UCSD-AML1 (cell line): ENCODE measurements at regions not wholly inside any gene's neighbourhood (a gene's known extent, or its start where the extent isn't known, plus 50 kb on each side); places are given as distances from the start of the nearest gene placed in this dataset.

Source experiments
- DNase-seq: peaks from one replicate; lab custom pipeline; 2025; ENCODE audit not compliant: unreplicated experiment; lab: John Stamatoyannopoulos, UW

GRCh38 chr21:27515676-27516075, 548.8 kb upstream of the ADAMTS5 start:
- no peak for DNase-seq

DNA sequence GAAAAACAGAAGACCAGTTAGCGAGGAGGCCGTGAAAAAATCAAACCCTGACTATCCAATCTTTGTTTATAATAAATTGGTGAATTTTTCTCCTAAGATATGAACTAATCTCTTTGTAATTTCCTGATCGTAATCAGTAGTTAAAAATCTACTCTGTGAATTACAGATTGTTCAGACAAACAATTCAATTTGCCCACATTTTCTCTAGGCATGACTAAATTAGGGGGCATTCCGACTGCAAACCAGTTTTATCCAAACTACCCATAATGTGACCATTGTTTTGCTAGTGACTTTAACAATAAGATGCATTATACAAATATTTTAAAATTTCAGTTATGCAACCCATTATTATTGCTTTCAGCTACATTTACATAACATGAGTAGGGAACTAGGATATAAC, 546.9 kb upstream of the ADAMTS5 start:
- no peak for DNase-seq

GRCh38 chr21:27513016-27513415, 546.1 kb upstream of the ADAMTS5 start:
- no peak for DNase-seq

- no peak for DNase-seq
Observed at GRCh38 chr21:27511233-27511632, 544.3 kb upstream of the ADAMTS5 start.

DNA sequence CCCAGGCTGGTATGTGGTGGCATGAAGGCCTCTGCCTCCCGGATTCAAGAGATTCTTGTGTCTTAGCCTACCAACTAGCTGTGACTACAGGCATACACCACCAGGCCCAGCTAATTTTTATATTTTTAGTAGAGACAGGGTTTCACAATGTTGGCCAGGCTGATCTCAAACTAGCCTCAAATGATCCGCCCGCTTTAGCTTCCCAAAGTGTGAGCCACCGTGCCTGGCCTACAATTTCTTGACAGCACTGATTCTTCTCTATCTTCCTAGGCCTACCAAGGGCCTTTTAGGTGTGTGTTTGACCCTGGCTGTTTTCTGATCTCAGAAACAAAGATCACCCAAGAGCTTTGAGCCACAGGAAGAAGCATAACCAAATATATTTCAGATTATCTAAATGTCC, 540.8 kb upstream of the ADAMTS5 start:
- no peak for DNase-seq

DNA sequence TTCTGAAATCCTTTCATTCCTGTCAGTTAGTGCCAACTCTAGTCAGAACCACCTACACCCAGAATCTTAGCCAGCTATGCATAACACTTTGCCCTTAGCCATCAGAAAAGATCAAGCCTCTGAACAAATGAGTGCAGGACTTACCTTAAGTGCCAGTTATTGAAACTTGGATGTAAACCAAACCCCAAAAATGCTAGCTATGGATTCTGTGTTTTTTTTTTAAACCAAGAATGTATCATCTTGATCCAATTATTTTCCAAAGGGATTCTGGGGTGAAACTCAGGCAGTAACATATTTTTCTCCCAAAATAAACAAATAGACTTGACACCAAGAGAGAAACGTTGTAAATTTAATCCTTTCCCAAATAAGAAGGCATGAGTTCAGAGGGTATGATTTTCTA, 538.6 kb upstream of the ADAMTS5 start:
- DNase-seq: no peak

DNA sequence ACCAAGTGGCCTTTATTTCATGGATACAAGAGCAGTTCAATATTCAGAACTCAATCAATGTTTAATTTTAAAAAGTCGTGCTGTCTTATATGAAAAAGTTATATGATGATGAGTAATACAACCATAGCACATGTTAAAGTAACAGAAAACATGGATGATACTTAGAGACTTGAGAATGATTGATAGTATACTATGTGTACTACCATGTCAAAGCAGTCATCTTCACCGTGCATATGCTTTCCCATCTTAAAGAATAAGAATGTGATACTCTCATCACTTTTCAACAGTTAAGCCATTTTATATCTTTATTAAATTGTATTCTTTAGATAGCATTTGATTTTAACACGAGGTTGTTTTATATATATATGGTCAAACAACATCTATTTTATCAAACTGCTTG, 535.9 kb upstream of the ADAMTS5 start:
- no peak for DNase-seq

- DNase-seq: no peak
Observed at GRCh38 chr21:27498025-27498424, 531.1 kb upstream of the ADAMTS5 start.

DNA sequence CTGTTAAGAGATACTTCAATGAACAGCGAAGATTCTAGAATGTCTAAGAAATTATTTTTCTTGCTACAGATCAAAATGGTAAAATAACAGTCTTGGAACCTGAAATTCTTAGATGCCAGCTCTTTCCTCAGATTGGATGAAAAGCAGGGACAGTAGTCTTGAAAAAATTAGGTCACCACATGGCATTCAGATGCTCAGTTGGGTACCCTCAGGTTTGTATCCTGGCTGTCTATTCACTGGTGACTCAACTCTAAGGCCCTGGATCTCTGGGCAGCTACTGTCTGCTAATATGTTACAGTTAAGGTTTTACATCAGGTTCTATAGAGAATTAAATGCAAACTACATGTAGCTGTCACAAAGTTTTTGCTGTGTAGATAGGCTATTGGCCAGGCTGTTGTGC, 528.9 kb upstream of the ADAMTS5 start:
- no peak for DNase-seq

DNA sequence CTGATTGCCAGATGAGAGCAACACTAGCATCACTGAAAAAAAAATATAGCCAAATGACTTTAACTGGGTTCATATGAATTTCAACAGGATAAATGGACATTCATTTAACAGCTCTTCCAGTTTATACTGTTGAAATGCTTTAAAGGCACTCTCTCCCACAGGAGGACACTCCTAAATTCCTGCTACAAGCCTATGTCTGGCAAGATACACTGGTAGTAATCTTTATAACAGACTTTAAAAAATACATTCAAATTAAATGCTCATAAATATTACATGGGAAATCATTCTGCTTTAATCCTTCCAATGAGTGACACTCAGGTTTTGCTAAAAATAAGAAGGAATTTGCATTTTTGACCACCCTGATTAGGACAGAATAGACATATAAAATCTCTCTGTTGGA, 526.7 kb upstream of the ADAMTS5 start:
- DNase-seq: no peak

DNA sequence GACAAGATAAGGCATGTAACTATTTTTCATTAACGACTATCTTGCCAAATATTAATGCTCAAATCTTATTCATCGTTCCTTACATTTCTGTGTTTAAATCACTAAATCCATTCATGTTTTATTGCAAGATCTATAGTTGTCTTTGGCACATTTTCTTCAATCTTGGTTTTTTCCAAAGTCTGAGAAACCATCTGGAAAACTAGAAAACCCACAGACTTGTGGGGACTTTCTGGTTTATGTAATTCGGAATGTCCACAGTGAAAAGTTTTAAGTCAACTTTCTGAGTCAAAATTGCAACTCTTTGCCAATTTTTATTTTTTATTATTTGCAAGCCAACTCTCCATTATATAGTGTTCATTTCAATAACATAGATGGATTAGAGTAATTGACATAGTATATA, 520.8 kb upstream of the ADAMTS5 start:
- no peak for DNase-seq

- no peak for DNase-seq
Observed at GRCh38 chr21:27480841-27481261, 514.0 kb upstream of the ADAMTS5 start.

DNA sequence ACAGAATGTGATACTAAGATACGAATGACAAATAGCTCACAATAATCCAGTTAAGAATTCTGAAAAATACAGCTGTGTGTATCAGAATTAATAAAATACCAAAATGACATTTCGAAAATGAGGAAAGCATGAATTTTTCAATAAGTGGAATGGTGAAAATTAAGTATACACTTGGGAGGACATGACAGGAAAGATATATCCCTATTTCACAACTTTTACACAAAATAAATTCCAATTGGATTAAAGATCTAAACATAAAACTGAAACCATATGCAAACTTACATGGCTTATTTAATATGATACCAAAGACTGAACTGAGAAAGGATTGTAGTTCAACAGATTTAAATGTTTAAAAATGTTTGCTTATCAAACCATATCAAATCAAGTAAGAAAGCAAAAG, 510.4 kb upstream of the ADAMTS5 start:
- DNase-seq: no peak

GRCh38 chr21:27476696-27477095, 509.8 kb upstream of the ADAMTS5 start:
- no peak for DNase-seq

- DNase-seq: no peak
Observed at GRCh38 chr21:27475363-27475955, 508.6 kb upstream of the ADAMTS5 start.

- DNase-seq: no peak
Observed at GRCh38 chr21:27467366-27467765, 500.5 kb upstream of the ADAMTS5 start.

DNA sequence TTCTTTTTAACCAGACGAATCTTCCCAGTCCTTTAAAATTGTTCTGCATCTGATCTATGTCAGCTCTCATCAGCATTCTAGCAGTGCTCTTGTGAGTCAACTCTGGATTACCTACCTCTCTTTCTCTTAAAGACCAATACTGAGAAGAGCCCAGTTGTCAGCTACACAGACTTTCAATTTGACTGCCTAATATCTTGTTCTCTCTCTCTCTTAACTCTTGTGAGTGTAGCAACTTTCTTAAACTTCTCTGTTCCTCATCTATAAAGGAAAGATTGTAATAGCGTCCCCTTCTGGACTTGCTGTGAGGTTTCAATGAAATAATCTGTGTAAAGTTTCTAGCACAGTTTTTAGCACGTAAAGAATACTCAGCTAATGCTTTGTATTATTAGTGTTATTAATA, 499.3 kb upstream of the ADAMTS5 start:
- DNase-seq: no peak

DNA sequence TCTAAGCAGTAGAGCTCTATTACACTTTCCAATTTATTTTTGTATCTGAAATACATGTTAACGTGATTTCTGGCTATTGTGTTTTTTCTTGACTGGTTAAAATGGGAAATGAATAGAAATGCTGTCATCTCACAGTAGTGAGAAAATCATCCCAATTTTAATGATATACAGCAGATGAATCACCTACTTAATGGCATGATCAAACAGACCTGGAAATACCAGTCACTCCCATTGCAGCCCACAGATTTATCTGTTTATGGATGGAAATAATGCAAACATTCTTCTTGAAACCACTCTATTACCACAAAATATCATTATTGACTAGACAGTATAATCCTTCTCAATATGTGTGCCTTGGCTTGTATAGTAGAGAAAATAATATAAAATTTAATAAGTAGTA, 497.8 kb upstream of the ADAMTS5 start:
- DNase-seq: no peak

DNA sequence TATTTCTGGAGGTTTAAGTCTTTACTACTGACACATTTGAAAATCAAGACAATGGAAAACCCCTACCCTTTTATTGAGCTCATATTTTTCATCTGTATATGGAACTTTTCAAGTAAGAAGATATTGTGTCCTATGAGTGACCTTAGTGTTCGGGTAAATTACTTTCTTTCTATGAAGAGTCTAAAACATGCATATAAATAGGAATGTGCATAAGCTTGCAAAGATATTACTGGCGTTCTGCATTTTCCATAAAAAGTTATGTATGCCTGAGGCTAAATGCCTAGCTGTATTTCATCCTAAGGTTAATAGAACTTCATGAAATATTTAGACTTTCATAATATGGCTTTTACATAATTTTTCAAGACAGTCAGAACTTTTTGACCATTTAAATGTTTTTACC, 495.8 kb upstream of the ADAMTS5 start:
- DNase-seq: no peak

DNA sequence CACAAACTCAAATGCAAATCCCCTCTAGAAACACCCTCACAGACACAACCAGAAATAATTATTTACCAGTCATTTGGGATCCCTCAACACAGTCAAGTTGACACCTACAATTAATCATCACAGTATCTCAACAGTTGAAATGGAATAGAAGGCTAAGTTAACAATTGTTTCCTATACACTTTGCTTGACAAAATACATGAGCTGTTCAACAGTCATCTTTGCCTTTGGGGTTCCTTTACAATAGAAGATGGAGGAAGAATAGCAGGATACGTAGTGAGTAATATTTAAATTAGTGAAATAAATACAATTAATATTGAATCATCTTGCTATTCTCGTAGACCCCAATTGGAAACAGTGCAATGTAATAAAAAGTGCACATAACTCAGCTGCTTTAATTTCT, 487.3 kb upstream of the ADAMTS5 start:
- no peak for DNase-seq

DNA sequence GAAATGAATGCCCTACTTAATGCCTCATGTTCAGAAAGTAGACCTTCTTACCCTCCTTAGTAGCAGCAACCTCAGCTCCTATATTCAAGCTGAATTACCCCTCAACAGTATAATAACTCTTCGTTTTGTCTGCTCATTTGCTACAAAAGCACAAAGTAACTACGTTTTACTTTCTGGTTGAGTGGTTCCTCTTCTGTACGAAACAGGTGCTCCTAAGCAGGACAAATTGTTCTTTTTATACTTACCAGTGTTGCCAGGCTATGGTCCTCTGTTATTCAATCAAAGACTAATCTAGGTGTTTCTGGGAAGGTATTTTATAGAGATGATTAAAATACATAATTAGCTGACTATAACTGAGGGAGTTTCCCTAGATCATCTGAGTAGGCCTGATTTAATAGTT, 484.2 kb upstream of the ADAMTS5 start:
- no peak for DNase-seq

GRCh38 chr21:27450216-27450615, 483.3 kb upstream of the ADAMTS5 start:
- no peak for DNase-seq

DNA sequence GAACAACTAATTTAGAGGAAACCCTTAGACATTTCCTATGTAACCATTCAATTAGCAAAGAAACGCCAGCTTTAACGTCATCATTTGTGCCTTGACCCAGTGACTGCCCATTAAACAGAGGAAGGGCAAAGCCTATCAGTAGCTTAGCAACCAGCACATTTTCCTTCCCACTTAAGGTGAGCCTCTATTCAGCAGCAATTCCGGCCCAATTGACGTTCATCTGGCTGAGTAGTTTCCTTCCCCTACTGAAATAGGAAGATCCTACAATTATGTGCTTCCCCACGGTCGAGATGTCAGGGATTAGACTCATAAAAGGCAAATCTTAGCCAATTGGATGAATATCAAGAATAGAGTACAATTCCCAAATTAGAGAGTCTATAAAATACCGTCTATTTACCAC, 482.1 kb upstream of the ADAMTS5 start:
- DNase-seq: no peak

GRCh38 chr21:27447843-27448242, 481.0 kb upstream of the ADAMTS5 start:
- no peak for DNase-seq
